ENCODE measurements at regions not wholly inside any gene's neighbourhood (a gene's known extent, or its start where the extent isn't known, plus 50 kb on each side); places are given as distances from the start of the nearest gene placed in this dataset.

GRCh38 chr5:54927097-54927746, 58.2 kb downstream of the ESM1 start:
- ATAC-seq (ENCODE audit: low read depth) = no peak
- Mint-ChIP-seq H3K9me3 (peaks cover 15% of the 10 kb centered on the region), H3K4me3 (no peak overlapping the region)

GRCh38 chr5:54924487-54924886, 60.9 kb downstream of the ESM1 start:
- Mint-ChIP-seq H3K4me3 (no peak overlapping the region), H3K36me3 (peaks cover 3% of the 10 kb centered on the region), H3K27me3 (peaks cover 8% of the 10 kb centered on the region), H3K4me1 (no peaks in the 10 kb centered on the region), H3K27ac (no peak overlapping the region), H3K9me3 (peaks cover 15% of the 10 kb centered on the region)
- no peak for ATAC-seq (ENCODE audit: low read depth)
- DNase-seq (ENCODE audit: low spot score in 2 of 2) = no peak

More at GRCh38 chr5:54927097-54927746, 58.2 kb downstream of the ESM1 start:
- no peak for DNase-seq (ENCODE audit: low spot score in 2 of 2)
- Mint-ChIP-seq H3K4me1 (no peaks in the 10 kb centered on the region), H3K27me3 (peaks cover 1% of the 10 kb centered on the region), H3K36me3 (peaks cover 3% of the 10 kb centered on the region), H3K27ac (no peak overlapping the region)

GRCh38 chr5:54917323-54917722, 68.1 kb downstream of the ESM1 start:
- peaks cover 3% of the 10 kb centered on the region for H3K9me3 Mint-ChIP-seq
- no peak for DNase-seq (ENCODE audit: low spot score in 2 of 2)
- no peaks in the 10 kb centered on the region for H3K4me1 Mint-ChIP-seq
- peaks cover 14% of the 10 kb centered on the region for H3K27me3 Mint-ChIP-seq
- no peak overlapping the region for H3K4me3 Mint-ChIP-seq
- H3K27ac Mint-ChIP-seq = no peak overlapping the region
- no peaks in the 10 kb centered on the region for H3K36me3 Mint-ChIP-seq
- no peak for ATAC-seq (ENCODE audit: low read depth)

GRCh38 chr5:54915466-54916027, 69.8 kb downstream of the ESM1 start:
- H3K4me1 Mint-ChIP-seq = no peaks in the 10 kb centered on the region
- H3K27me3 Mint-ChIP-seq = peaks cover 15% of the 10 kb centered on the region
- no peak overlapping the region for H3K4me3 Mint-ChIP-seq
- peaks cover 3% of the 10 kb centered on the region for H3K9me3 Mint-ChIP-seq
- ATAC-seq (ENCODE audit: low read depth) (no peak), DNase-seq (ENCODE audit: low spot score in 2 of 2) (no peak)
- H3K36me3 Mint-ChIP-seq = no peaks in the 10 kb centered on the region
- no peak overlapping the region for H3K27ac Mint-ChIP-seq

DNA sequence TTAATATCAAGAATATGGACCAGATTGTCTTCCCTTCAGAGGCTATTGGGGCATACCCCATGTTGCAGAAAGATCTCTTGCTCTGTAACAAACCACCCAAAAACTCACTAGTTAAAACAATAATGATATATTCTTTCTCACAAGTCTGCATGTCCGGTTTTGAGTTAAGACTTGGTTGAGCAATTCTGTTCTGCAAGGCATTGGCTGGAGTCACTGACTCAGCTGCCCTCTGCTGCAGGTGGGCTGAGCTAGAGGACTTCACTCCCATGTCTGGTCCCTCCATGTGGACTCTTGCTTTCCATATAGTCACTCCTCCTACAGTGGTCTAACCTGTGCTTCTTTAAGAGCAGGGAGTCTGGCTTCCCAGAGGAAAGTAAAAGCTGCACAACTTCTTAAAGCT, 73.4 kb downstream of the ESM1 start:
- no peaks in the 10 kb centered on the region for H3K4me1 Mint-ChIP-seq
- ATAC-seq (ENCODE audit: low read depth) = no peak
- H3K9me3 Mint-ChIP-seq = no peaks in the 10 kb centered on the region
- peaks cover 20% of the 10 kb centered on the region for H3K27me3 Mint-ChIP-seq
- no peak for DNase-seq (ENCODE audit: low spot score in 2 of 2)
- H3K27ac Mint-ChIP-seq = no peak overlapping the region
- no peak overlapping the region for H3K4me3 Mint-ChIP-seq
- H3K36me3 Mint-ChIP-seq = no peaks in the 10 kb centered on the region

- Mint-ChIP-seq H3K27ac (no peak overlapping the region), H3K4me1 (no peaks in the 10 kb centered on the region), H3K9me3 (no peaks in the 10 kb centered on the region), H3K36me3 (no peaks in the 10 kb centered on the region), H3K27me3 (peaks cover 20% of the 10 kb centered on the region), H3K4me3 (no peak overlapping the region)
- DNase-seq (ENCODE audit: low spot score in 2 of 2) = no peak
- no peak for ATAC-seq (ENCODE audit: low read depth)
Observed at GRCh38 chr5:54909911-54910870, 75.2 kb downstream of the ESM1 start.

GRCh38 chr5:54908774-54909525, 76.4 kb downstream of the ESM1 start:
- H3K36me3 Mint-ChIP-seq = no peaks in the 10 kb centered on the region
- no peak for DNase-seq (ENCODE audit: low spot score in 2 of 2)
- H3K4me3 Mint-ChIP-seq = no peak overlapping the region
- no peaks in the 10 kb centered on the region for H3K9me3 Mint-ChIP-seq
- H3K4me1 Mint-ChIP-seq = no peaks in the 10 kb centered on the region
- ATAC-seq (ENCODE audit: low read depth) = no peak
- H3K27ac Mint-ChIP-seq = no peak overlapping the region
- peaks cover 27% of the 10 kb centered on the region for H3K27me3 Mint-ChIP-seq

DNA sequence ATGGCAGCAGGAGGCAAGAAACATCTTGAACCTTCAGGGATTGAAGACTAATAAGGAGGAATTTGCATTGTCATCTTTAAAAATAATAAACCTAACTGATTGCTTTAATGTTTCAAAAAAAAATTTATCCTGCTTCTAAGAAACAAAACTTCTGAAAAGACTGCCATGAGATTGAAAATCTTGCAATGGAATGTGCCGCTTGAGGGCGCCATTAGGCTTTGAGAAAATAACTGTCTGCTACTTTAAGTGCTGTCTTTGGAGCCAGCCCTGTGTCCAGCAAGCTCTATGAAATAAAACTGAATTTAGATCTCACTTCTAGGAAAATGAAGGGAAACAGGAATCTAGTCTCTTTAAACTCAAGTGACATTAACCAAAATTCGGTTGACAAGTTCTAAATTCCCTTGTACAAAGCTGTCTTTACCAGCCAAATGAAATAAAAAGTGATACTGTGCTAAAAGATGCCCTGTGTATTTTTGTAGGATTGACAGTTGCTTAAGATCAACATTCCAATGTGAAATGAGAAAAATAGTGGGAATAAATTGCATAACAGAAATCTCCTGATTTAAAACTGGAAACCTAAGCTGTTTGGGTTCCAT, 79.4 kb downstream of the ESM1 start:
- no peaks in the 10 kb centered on the region for H3K36me3 Mint-ChIP-seq
- H3K27me3 Mint-ChIP-seq = peaks cover 31% of the 10 kb centered on the region

GRCh38 chr5:54905246-54905795, 80.1 kb downstream of the ESM1 start:
- no peaks in the 10 kb centered on the region for H3K9me3 Mint-ChIP-seq
- ATAC-seq (ENCODE audit: low read depth) = no peak
- peaks cover 4% of the 10 kb centered on the region for H3K4me1 Mint-ChIP-seq
- no peak overlapping the region for H3K4me3 Mint-ChIP-seq
- no peaks in the 10 kb centered on the region for H3K36me3 Mint-ChIP-seq
- no peak overlapping the region for H3K27ac Mint-ChIP-seq
- no peak for DNase-seq (ENCODE audit: low spot score in 2 of 2)
- H3K27me3 Mint-ChIP-seq = peaks cover 28% of the 10 kb centered on the region

More for the DNA sequence above, 79.4 kb downstream of the ESM1 start:
- H3K9me3 Mint-ChIP-seq = no peaks in the 10 kb centered on the region
- DNase-seq (ENCODE audit: low spot score in 2 of 2) = no peak
- ATAC-seq (ENCODE audit: low read depth) = no peak
- H3K4me3 Mint-ChIP-seq = no peak overlapping the region
- H3K27ac Mint-ChIP-seq = no peak overlapping the region
- peaks cover 4% of the 10 kb centered on the region for H3K4me1 Mint-ChIP-seq

DNA sequence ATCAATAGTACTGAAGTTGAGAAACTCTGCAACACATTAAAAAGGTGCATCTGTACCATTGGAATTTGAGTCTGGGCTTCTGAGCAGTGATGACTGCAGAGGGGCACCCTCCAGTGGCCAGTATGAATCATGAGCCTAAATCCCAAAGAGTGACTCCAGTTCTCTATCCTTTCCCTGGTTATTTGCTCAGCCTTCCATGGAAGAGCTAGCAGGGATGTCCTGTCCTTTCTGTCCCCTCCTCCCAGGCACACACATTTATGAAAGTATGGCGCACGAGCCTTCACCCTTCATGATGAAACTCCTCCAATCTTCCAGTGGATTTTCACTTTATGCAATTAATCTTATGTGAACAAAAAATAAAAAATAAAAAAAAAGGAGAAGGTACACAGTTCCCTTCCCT, 81.0 kb downstream of the ESM1 start:
- Mint-ChIP-seq H3K27me3 (peaks cover 30% of the 10 kb centered on the region), H3K4me3 (no peak overlapping the region), H3K27ac (no peak overlapping the region), H3K9me3 (no peaks in the 10 kb centered on the region), H3K4me1 (peaks cover 4% of the 10 kb centered on the region), H3K36me3 (no peaks in the 10 kb centered on the region)
- DNase-seq (ENCODE audit: low spot score in 2 of 2) (no peak), ATAC-seq (ENCODE audit: low read depth) (no peak)

DNA sequence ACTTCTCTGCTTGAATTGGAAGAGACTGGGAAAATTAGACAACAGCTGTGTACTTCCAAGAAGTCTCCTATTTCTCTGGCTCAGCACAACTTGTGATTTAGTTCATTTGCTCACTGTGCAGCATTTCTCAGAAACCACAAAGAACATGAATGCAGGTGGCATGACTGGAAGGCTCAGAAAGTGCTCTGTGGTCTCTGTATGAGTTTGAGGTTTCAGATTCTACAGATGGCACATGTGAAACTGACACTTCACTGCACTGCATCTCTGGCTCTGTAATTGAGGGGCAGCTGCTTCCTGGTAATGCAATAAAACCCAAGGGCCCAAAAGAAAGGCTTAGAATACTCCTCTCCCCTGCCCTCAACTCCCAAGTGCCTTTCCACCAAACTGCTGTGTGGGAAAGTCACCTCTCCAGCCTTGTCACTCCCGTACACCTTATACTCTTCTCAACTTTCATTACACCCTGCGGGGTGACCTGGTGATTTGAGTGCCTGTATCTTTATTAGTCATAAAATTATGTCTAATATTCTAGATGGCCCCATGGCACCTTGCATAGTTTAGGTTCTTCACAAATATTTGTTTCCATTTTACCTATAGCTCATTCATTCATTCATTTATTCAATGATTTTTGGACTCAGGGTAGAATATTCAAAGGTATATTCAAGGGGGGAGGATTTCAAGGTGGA, 82.5 kb downstream of the ESM1 start:
- no peaks in the 10 kb centered on the region for H3K36me3 Mint-ChIP-seq
- ATAC-seq (ENCODE audit: low read depth) (peak; percentile 97), DNase-seq (ENCODE audit: low spot score in 2 of 2) (no peak)
- H3K9me3 Mint-ChIP-seq = no peaks in the 10 kb centered on the region
- peaks cover 28% of the 10 kb centered on the region for H3K27me3 Mint-ChIP-seq
- H3K27ac Mint-ChIP-seq = no peak overlapping the region
- H3K4me1 Mint-ChIP-seq = peaks cover 4% of the 10 kb centered on the region
- no peak overlapping the region for H3K4me3 Mint-ChIP-seq

DNA sequence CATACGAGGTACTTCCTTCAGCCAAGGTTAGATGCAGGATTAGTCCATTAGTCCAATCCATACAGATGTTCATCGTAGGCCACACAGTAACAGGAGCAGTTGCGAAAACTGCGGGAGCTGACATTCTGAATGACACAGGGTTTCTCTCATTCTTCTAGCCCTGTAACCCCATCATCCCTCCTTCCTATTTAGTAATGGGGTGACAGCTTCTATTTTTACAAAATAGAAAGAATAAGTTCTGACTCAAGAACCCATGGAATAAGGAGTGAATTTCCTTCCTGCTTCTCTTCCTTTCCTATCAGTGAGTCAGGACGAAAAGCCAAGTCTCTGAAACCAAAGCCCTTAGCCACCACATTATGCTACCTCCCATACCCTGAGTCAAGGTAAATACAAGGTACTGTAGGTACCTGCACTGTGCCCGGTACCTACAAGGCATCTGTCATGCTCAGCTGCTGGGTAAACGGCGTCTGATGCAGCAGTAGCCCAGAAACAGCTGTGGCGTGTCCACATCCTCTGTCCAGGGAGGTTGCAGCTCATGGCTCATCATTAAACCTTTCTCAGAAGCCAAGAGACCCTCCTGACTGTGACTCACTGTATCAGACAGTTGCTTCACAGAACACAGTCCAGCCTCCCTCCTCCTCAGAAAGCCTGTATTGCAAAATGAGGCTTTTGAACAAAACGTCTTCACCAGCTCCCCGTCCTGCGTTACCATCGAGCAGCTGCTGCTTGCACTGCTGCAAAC, 84.2 kb downstream of the ESM1 start:
- Mint-ChIP-seq H3K27me3 (peaks cover 33% of the 10 kb centered on the region), H3K9me3 (no peaks in the 10 kb centered on the region), H3K4me3 (no peak overlapping the region), H3K27ac (no peak overlapping the region), H3K4me1 (peaks cover 4% of the 10 kb centered on the region), H3K36me3 (no peaks in the 10 kb centered on the region)
- DNase-seq (ENCODE audit: low spot score in 2 of 2) (no peak), ATAC-seq (ENCODE audit: low read depth) (no peak)

Measured in memory B cell (primary cell).